NCI-H1092 (cell line): ENCODE measurements at regions not wholly inside any gene's neighbourhood (a gene's known extent, or its start where the extent isn't known, plus 50 kb on each side); places are given as distances from the start of the nearest gene placed in this dataset.

Source experiments
- DNase-seq: peaks from one replicate; lab custom pipeline; 2025; lab: John Stamatoyannopoulos, UW

DNA sequence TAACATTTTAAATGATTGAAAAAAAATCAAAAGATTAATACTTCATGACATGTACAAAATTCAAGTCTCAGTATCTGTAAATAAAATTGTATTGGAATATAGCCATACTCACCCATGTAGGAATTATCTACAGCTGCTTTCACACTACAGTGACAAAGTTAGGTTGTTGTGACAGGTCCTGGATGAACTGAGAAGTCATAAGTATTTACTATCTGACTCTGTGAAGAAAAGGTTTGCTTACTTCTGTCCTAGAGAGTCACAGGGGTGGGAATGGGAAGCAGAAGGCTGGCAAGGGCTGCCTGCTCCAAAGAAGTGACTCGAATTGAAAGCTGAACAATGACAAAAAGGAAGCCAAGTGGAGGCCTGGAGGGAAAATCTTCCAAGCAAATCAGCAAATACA lies 155.2 kb downstream of the SLC30A10 start:
- DNase-seq: no peak

DNA sequence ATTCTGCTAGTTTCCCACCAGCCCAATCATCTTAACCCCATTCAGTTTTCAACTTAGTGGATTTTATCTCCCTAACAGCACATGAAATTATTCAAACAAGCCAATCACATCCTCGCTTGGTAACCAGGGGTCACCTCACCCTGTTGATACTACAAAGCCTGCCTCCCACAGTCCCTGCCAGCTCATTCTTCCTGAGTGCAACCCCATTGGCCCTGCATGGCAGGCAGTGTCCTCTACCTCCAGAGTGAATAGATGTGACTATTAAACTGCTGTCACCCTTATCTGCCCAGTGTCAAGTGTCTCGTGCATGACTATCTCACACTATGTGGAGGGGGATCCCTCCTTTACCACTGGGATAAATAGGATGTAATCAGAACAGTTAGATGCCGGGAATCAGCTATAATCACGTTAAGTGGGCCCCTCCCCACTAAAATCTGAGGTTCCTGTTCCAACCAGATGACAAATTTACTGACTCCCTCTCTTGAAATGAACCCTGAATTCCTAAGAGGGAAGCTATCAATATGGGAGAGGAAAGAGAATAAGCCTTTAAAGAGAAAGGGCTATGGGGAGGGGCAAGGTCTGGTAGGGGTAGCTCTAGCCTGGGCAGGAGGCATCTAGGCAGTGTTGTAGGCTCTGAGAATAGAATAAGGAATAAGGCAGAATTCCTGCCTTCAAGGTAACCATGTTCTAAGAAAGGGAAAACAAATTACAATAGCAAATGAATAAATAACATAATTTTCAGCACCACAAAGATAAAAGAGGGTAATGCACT lies 155.9 kb downstream of the SLC30A10 start:
- DNase-seq: no peak

DNA sequence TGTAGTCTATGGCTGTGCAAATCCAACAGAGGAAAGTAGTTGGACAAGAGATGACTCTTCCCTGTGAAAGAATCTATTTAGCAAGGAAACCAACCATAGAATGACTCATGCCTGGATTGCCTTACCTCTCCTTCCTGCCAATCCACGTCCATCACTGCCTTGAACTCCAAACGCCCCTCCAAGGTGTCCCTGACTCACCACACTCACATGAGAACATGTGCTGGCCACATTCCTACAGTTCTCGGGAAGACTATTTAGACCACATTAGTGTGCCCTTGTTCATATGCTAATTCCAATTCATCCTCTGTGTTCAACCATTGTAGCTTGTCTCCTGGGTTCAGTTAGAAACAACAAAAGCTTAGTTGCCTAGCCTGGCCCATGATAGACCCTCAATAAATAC lies 157.3 kb downstream of the SLC30A10 start:
- DNase-seq: no peak

DNA sequence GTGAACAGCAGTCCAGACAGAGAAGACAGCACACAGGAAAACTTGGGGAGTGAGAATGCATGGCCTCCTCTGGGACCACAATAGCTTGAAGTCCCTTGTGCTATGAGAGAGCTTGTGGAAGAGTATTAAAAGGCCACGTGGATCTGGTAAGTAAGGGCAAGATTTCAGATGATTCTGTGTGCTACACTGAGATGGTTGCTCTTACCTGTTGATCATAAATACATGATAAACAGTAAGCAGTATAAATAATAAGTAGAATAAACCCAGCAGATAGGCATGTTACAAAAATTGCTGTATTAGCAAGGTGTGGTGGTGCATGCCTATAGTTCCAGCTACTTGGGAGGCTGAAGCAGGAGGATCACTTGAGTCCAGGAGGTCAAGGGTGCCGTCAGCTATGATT lies 150.4 kb upstream of the ZC3H11B start:
- no peak for DNase-seq

DNA sequence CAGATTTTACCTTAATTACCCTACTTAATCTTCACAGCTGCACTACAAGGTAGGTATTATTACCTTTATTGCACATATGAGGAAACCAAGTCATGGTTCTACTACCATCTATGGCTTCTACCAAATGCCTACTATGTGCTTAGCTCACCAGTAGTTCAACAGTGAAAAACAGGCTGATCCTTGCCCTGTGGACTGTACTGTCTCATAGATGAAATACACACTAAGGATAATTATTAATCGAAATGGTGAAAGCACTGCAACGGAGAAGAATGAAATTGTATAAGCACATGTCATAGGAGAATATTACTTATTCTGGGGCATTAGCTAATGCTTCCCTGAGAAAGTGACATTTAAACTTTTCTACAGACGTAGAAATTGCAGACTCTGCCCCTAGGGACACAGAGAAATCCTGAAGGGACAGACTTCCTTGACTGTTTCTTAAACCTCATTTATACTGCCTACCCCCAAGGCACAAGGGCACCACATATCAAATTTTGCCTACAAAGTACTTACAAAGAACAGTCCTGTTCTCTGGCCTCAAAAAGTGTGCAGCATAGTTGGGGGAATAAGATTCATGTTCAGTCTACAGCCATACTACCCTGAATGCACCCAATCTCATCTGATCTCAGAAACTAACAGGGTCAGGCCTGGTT lies 148.4 kb upstream of the ZC3H11B start:
- DNase-seq: no peak

DNA sequence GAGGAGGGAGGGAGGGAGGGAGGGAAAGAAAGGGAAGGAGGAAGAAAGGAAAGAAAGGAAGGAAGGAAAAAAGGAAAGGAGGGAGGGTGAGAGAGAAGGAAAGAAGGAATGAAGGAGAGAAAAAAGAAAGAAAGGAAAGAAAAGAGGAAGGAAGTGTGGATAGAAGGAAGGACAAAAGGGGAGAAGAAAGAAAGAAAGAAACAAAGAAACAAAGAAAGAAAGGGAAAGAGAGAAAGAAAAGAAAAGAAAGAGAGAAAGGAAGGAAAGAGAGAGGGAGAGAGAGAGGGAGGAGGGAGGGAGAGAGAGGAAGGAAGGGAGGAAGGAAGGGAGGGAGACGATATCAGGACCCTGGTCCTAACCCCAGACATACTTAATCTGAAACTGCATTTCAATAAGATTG lies 146.2 kb upstream of the ZC3H11B start:
- DNase-seq: no peak

DNA sequence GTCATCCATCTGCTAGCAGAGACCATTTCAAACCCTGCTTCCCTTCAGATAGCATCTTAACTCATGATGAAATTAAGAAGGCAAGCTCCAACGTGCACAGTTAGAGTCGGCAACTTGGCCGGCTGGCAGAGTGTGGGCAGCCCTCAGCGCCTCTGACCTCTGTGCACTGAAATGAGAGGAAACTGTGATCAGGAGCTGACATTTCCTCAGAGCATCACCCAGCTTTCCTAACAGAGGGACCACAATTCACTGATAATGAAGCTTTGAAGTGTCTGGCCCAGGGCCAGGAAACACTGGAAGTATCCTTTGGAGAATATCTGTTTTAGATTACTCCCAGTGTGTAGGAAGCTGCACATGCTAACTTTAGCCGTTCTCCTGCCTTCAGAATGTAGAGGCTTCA lies 145.0 kb upstream of the ZC3H11B start:
- no peak for DNase-seq

DNA sequence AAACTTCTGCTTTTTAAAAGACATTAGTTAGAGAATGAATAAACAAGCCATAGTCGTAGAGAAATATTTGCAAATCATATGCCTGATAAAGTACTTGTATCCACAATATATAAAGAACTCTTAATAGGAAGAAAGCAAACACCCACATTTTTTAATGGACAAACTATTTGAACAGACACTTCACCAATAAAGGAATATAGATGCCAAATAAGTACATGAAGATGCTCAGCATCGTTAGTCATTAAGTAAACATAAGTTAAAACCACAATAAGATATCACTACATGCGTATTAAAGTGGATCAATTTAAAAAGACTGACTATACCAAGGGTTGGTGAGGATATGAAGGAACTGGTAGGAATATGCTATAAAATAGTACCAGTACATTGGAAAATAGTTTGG lies 142.3 kb upstream of the ZC3H11B start:
- no peak for DNase-seq

DNA sequence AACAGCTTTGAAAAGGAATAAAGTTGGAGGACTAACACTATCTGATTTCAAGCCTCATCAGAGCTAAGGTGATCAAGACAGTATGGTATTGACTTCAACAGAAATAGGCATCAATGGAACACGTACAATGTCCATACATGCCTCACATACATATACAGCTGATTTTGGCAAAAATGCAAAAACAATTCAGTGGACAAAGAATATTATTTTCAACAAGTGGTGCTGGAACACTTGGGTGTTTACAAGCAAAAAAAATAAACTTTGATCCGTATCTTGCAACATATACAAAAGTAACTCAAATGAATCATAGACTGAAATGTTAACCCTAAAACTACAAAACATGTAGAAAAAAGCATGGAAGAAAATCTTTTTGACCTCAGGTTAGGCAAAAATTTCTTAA lies 141.9 kb upstream of the ZC3H11B start:
- no peak for DNase-seq

DNA sequence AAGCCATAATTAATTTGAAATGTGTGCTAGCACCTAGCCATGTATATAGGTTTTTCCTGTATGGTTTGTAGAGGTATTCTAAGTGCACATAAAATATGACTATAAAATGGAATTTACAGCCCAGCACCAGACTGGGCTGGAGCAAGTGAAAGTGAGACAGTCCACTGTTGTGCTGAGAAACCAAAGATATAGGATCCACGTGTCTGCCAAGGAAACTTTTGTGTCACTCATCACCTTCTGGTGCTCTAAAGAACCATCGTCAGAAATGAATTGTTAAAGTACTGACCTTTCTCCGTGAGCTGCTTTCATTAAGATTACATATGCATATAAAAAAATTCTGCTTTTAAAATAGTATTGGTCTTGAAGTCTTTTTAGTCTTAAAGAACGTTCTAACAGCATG lies 141.0 kb upstream of the ZC3H11B start:
- no peak for DNase-seq

DNA sequence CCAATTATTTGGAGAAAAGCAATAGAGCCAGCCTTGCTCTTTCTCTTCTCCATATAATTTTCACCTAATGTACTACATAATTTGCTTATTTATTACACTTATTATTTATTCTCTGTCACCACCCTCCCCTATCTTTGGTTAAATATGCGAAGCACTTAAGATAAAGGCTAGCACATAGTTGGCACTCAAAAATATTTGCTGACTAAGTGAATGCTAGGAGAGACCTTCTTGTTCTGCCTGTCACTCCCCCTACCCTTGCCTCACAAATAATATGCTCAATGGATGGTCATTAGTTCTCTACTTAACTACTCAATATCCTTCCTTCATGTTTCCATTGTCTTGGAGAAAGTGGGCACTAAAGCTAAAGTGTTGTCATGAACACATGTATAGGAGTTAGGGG lies 139.7 kb upstream of the ZC3H11B start:
- no peak for DNase-seq

DNA sequence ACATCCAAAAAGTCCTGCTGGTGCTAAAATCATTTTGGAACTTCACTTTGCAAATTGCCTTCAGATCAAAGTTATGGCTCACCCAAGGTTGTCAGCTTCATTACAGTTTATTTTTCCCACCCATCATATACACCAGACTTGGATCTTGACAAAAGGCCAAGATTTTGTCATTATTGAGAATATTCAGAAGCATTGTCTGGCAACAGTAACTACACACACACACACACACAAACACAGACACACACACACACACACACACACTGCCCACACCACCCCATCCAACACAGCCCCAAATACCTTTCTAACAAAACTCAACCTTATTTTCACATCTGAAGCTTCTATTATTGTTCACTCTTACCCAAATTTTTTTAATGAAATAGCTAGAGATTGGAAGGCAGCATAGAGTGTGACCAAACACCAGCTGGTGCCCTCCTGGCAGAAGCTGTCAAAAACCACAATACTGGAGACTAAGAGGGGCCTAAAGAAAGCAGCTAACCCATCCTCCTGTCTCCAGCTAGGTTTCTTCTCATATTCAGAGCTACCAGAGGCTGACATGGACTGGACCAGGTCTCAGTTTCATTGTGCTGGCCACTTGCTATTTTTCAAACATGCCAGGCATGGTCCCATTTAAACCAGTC lies 139.1 kb upstream of the ZC3H11B start:
- no peak for DNase-seq

DNA sequence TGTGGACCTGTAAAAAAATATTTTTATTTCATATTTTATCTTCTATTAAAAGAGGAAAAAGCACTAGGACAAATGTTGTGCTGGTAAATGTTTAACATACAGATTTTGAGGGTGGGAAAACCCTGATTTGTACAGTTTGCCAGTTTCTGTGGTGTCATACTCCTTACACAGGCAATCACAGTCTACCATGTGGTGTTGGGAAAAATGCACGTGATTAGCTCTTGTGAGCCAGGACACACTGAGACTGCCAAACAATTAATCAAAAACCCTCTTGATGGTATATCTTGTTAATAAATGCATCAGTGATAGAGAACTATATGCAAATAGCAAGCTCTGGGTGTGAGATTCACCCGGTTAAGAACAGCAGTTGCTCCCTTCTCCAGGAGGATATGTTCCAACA lies 136.5 kb upstream of the ZC3H11B start:
- no peak for DNase-seq

DNA sequence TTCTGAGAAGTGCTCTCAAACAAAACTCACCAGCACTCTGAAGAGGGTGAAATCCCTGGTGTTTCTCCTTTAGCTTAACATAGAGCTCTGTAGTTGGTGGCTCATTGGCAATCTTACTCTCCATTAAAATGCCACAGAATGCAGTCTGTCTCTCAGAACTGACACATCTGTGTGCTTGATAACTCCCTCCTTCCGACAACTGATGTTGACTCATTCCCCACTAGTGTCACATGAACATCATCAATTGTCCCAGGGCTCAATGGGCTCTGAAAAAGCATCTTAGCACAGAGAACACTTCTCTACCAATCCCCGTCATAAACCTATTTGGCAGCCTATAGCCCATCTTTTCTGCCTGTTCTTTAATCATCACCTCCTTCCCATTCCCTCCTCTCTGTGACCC lies 133.2 kb upstream of the ZC3H11B start:
- DNase-seq: no peak

DNA sequence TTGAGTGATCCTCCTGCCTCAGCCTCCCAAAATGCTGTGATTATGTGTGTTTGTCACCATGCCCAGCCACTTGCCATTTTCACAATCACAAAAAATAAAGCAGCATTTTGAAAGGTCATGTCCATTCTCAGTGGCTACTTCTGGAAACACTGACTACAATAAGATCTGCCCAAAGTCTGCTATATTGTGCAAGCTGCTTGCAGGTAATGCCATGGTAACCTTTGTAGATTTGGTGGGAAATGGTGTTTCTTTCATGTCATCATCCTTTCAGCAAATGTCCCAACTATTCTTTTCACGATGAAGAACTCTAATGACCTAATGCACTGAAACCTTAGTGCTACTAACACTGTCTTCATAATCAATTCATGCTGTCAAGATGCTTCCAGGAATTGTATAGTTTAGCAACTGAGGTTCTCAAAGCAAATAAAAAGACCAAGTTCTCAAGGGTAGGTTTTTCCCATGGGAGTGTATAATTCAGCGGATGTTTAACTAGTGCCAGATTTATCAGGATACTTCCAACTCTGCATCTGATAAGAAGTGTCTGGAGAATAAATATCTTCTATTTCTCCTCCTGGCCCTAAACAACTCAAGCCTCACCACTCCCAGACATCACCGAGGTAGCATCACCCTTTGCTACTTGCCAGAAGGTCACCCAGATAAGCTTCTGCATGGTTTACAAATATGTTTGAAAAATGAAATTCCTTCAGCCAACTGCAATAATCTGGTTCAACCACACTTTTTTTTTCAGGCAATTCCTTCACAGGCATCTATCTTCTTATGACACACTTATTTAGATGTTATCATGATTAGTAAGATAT lies 132.0 kb upstream of the ZC3H11B start:
- no peak for DNase-seq

DNA sequence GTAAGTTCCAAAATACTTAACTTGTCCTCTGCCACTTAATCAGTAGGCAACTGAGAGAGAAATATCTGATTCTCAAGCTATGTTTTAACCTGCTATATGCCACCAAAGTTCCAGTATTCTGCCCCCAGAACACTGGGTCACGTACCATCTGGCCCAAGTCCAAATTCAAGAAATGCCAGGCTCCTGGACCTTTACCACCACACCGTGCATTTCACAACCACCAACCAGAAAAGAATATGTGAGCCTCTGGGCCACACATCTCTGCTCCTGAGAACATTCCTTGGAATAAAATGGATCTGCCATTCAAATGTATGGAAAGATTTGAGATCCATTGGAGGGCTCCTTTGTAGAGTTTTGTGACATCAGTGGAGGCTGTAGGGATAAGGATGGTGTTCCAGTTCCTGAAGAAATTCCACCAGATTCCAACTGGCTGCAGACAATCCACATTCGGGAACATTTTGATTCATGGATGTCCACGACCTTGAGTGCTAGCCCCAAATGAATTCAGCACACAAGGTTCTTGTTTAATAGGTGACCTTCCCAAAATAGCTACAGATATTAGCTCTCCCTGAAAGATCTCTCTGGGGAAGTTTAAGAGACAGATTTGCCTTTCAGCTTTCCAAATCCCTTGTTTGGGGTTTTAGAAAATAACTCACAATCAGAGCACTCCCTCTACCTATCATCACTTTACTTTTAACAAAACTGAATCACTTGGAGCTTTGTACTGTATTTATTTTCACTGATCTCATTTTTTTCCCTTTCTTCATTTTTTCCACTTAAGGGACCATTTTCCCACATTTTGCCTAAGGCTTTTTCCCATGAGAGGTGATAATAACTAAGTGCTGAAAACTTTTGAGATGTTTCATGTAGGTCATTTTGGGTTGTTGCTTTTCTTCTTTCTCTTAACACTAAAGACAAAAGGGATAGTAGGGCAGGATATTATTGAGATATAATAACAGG lies 128.4 kb upstream of the ZC3H11B start:
- no peak for DNase-seq

DNA sequence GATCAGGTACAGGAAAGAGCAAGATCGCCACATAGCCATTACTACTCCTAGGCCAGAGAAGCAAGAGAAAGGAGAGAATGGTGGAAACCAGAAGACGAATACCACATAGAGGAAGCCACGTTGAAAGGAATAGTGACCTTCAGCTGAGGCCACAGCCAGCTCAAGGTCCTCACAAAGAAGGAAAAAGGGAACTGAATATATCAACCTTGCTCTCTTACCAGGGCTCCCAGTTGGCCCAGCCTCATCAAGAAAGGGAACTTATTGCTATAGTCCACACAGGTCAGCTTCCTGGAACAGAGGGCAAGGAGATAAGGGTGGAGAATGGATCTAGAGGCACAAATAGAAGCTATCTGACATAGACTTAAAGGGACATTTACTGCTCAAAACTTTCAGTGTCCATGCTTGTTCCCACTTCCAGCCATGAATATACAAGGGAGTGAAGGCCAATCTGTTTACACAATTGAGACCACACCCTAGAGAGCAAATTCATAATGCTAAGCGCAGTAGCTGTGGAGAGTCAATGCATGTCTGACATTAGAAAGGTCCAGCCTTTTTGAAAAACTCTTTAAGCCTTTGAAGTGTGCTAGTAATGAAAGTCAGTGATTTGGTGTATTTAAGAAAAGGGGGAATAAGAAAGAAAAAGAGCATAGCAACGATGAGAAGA lies 120.7 kb upstream of the ZC3H11B start:
- DNase-seq: no peak

DNA sequence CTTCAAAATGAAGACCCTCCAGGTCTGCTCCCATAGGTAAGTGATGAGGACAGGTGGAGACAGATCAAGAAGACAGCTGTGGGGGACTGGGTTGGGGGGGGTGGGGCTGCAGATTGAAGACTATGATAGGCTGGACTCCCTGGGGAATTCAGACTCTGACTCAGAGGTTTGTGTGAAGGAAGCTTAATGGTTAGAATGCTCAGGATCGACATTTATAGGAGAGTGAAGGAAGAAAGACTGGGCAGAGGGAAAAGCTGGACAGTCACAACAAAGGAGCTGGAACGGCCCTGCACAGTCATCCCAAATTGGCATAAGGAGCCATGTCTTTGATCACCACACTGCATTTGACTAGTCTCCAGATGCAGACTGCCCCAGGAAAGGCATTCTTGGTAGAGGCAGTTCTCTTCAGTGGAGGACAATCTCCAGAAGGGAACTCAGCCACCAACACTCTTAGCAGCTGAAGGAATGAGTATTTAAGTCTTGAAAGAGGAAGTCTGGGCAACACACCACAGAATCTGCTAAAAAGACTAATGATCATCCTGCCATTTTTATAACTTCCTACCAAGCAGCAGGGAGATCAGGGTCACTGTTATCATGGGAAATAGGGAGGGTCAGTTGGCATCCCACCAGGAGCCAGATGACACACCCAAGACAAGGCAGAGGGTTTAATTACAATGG lies 120.0 kb upstream of the ZC3H11B start:
- DNase-seq: no peak

DNA sequence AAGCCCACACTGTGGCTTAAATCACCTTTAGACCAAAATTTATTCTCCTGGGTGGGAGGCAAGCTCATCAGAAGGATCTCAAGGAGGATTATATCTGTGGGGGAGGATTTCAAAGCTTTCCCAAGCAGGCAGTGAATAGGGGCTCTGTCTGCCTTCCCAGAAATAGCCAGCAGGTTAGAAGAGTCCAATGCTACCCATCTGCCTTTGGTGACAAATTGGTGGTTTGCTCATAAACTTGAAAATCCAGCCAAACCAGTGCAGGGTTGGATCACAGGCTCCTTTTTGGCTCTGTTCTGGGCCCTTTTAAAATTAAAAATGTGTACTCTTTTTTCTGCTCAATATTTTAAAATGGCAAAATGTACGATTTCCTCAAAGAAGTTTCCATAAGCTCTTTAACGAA lies 118.9 kb upstream of the ZC3H11B start:
- DNase-seq: no peak
